ENCODE measurements at regions not wholly inside any gene's neighbourhood (a gene's known extent, or its start where the extent isn't known, plus 50 kb on each side); places are given as distances from the start of the nearest gene placed in this dataset.
A peak's percentile ranks its signal among the peaks of the same experiment; 100 is the strongest.
"Not testable (repeated sequence)": the region's sequence is repeated elsewhere in the genome, so short reads cannot be mapped to it uniquely, and the experiment has no call there.

DNA sequence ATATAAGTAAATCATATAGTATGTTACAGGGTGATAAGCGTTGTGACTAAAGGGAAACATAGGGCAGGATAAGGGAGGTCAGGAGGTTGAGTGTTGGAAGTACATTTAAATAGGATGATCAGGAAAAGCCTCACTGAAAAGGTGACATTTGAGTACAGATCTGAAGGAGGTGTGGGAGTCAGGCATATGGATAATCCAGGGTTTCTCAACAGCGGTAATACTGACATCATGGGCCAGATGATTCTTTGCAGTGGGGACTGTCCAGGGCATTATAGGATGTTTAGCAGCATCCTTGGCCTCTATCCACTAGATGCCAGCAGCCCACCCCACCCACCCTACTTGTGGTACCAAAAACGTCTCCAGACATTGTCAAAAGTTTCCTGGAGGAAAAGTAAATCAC, 292.6 kb upstream of the PREP start:
- no peak for DNase-seq (ENCODE audit: low read depth, low spot score)
- H3K27ac ChIP-seq, result no peak overlapping the region

DNA sequence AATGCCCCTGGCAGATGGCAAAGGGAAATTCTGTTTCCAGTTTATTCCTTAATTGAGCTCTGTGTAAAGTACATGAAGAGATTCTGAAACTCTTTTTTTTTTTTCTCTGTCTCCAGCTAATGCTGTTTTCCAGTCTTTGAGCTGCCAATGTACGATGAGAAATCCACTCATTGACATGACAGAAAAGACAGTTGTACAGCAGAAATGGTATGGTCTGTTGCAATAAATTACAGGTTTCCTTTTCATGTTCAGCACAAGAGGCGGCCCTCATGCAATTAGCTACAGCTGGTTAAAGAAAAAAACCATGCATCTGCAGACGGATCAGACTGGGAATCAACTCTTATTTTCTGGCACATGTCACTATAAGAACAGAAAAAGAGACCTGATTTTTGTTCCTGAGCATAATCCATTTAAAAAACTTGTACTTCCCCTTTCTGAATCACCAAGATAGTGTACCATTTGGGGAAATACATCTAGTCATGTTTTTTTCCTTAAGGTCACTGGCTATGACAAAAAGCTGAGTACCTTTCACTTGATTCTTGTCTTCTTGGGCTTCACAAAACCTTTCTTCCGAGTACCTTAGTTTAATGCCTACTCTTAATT, 289.8 kb upstream of the PREP start:
- H3K27ac ChIP-seq, result no peak overlapping the region
- no peak for DNase-seq (ENCODE audit: low read depth, low spot score)

DNA sequence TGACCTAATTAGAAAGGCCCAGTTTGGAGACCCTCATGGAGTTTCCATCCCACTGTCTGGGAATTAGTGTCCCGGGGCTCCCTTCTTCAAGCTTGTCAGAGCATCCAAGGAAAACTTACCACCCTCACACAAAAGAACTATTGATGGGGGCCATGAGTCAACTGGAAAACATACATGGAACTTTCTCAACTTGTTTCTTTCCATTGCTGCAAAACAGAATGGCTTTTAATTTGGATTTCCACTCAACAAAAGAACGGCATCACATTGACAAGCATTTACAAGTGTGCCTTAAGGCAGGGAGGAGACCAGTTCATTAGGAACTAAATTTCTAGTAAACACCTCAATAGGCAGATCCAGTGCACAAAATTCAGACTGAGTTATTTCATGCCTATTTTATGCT, 289.1 kb upstream of the PREP start:
- no peak for DNase-seq (ENCODE audit: low read depth, low spot score)
- no peak overlapping the region for H3K27ac ChIP-seq

DNA sequence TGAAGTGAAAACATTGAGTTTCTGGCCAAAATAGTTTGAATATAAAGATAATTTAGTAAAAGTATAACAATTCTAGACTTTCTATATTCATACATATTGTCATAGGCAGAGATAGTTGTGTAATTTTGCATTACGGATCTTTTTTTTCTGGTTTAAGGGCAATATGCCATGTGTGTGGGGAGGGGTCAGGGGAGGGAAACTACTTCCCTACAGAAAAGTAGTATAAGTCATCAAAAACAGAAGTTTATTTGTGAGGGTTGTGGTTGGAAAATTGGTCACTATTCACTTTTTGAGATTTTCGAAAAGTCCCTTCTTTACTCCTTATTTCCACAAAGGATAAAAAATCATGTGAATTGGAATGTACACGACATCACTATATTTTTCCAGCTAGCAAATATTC, 288.2 kb upstream of the PREP start:
- no peak for DNase-seq (ENCODE audit: low read depth, low spot score)
- H3K27ac ChIP-seq, result no peak overlapping the region

DNA sequence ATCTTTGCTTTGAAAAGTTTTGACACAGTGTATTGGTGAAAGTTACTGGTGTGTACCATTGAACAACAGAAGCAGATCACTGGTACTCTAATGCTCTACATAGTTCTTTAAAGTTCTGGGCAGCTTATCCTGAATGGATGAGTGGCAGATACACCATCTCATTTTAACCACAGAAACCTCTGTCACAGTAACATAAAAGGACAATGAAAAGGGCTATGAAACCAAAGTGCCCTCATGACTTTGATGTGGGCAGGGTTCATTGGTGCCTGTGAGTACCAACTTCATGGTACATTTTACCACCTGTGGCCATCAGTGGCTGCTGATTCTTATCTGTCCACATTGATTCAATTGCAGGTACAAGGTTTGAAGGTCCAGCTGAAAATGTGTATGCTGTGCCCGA, 285.7 kb upstream of the PREP start:
- DNase-seq (ENCODE audit: low read depth, low spot score), result no peak
- H3K27ac ChIP-seq, result no peak overlapping the region

DNA sequence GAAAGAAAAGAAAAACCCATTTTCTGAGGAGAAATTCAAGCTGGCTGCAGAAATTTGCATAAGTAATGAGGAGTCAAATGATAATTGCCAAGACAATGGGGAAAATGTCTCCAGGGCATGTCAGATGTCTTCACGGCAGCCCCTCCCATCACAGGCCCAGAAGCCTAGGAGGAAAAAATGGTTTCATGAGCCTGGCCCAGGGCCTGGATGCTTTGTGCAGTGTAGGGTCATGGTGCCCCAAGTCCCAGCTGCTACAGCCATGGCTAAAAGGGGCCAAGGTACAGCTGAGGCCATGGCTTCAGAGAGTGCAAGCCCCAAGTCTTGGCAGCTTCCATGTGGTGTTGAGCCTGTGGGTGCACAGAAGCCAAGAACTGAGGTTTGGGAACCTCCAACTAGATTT, 283.9 kb upstream of the PREP start:
- not testable (repeated sequence) for DNase-seq (ENCODE audit: low read depth, low spot score); H3K27ac ChIP-seq

DNA sequence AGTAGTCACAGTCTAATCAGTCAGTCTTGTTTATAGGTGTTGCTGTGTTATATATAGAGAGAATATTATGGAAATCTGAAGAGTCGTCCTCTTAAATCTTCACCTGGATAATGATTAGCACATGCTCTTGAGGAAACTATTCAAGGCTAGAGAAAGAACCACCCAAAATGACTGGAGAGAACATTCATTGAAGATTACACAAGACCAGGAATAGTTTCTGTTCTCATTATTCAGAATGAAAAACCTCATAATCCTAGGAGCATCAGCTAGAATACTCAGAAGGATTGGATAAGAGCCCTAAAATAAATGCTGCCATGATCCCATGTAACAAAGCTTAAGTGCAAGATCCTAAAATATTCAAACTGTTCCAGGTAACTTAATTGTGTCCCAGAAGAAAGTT, 278.2 kb upstream of the PREP start:
- DNase-seq (ENCODE audit: low read depth, low spot score), result no peak
- H3K27ac ChIP-seq, result peak overlapping the region; percentile 29

DNA sequence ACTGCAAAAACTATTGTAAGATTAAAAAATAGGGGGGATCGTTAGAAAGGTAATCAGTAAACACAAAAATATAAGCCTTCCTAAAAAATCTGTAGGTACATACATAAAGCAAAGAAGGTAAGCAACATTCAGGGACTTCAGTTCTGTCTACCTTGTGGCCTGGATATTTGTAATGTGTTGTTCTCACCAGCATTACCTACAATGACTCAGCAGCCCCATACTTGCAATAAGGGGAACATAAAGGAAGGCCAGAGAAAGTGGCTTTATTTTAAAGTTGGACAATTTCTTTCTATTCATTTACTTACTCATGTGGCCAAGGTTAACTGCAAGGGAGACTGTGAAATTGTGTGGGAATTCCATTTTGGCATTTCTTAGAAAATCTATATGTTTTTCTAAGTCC, 277.2 kb upstream of the PREP start:
- DNase-seq (ENCODE audit: low read depth, low spot score), result no peak
- peak overlapping the region; percentile 29 for H3K27ac ChIP-seq

DNA sequence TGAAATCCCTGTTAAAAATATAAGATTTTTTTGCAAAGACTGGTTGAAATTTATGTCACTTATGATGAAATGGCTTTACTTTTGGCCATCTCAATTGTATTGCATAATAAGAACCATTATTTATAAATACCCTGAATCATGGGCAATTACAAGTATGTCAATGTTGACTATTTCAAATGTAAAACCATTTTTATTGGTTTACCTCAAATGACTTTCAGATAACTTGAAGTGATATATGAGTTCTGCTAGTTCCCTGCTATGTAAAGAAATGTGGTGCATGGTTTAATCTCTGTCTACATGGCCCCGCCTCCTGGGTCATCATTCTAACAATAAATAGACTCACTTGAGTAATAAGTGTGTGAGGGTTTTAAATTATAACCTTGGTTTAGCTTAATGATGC, 275.6 kb upstream of the PREP start:
- no peak for DNase-seq (ENCODE audit: low read depth, low spot score)
- no peak overlapping the region for H3K27ac ChIP-seq

DNA sequence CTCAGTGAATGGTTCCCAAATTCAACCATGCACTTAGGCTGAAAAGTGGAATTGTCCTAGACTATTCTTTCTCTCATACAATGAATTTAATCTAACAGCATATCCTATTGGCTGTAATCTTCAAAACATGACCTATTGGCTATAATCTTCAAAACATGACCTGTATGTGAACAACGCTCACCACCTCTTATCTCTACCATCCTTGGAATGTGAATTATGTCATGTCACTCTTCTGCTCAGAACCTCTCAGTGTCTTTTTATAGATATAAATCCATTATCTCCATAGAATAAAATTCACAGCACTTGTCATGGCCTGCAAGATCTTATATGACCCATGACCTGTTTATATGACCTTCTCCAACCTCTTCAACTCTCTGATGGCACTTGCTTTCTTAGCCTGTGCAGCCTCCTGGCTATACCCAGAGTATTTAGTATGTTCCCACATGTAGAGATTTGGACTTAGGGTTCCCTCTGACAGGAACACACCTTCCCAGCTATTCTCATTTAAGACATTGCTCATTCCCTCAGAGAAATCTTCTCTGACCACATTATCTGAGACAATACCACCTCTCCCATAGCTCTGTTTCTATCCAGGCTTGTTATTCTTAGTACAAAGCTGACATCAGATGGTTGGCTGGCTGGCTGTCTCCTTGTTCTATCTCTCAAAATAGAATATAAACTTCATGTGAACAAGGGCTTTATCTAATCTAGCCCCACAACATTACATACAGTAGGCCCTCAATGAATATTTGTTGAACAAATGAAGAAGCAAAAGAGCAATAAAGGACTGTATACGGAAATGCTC, 275.0 kb upstream of the PREP start:
- H3K27ac ChIP-seq, result no peak overlapping the region
- DNase-seq (ENCODE audit: low read depth, low spot score), result no peak

DNA sequence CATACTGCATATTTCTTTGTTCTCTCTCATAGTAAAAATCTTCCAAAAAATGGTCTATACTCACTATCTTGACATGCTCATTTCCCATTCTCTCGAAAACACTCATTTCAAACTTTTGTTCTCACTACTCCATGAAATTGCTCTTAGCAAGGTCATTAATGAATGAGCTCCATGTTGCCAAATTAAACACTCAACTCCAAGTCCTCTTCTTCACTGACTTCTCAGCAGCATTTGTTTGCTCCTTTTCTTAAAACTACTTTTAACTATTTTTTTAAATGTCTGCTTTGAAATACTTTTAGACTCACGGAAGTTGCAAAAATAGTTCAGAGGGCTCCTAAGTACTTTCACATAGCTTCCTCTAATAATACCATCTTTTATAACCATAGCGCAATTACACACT, 274.0 kb upstream of the PREP start:
- no peak overlapping the region for H3K27ac ChIP-seq
- no peak for DNase-seq (ENCODE audit: low read depth, low spot score)

DNA sequence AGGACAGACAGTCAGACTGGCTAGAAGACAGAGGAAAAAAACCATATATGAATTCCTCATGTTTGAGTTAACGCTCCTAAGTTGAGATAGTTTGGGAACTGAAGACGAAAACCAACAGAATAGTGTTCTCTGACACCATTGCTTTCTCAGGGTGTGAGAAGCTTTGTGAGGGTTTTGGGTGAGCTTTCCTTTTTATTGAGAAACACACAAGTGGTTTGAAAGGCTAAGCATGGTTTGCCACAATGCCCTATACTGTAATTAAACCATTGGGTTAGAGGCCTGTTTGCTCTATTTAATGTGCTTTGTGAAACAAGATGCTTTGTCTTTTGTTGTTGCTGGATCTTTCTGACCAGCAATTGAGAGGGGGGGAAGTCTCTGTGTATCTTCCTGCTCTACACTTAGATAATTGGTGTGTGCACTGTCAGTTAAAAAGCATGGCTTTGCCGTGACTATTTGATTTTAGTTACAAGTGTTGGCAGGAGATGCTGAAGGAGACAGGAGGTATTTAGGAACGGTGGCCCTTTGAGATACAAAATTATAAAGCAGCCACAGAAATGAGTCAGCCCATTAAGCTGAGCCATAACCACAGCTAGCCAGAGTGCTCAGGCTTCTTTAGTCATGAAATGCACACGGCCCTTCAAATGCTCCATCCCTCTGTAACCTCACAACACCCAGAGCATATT, 273.0 kb upstream of the PREP start:
- DNase-seq (ENCODE audit: low read depth, low spot score), result peak; percentile 60
- H3K27ac ChIP-seq, result peak overlapping the region; percentile 25

DNA sequence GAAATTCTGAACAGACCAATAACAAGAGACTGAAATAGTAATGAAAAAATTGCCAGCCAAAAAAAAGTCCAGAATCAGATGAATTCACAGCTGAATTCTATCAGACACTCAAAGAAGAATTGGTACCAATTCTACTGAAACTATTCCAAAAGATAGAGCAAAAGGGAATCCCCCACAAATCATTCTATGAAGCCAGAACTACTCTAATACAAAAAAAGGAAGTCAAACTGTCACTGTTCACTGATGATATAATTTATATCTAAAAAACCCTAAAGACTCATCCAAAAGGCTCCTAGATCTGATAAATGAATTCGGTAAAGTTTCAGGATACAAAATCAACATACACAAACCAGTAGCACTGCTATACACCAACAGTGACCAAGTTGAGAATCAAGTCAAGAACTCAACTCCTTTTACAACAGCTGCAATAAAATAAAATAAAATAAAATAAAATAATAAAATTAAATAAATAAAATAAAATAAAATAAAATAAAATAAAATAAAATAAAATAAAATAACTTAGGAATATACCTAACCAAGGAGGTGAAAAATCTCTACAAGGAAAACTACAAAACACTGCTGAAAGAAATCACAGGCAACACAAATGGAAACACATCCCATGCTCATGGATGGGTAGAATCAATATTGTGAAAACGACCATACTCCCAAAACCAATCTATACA, 270.1 kb upstream of the PREP start:
- not testable (repeated sequence) for DNase-seq (ENCODE audit: low read depth, low spot score); H3K27ac ChIP-seq

DNA sequence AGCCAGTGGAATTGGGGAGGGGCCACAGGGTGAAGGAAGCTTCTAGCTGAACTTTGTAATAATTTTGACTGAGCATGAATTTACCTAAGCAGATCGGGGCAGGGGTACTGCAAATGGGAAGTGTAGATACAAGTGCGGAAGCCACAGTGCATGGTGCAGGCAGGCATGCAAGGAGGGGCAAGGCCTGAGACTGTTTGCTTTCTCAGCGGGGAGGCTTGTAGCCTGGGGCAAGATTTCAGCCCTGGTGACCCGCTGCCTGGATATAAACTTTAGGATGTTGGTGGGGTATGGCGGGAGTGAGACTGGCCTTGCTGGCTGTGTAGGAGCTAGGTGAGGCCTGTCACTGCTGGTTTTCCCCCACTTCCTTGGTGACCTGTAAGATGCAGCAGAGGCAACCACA, 266.4 kb upstream of the PREP start:
- no peak overlapping the region for H3K27ac ChIP-seq
- DNase-seq (ENCODE audit: low read depth, low spot score), result no peak

DNA sequence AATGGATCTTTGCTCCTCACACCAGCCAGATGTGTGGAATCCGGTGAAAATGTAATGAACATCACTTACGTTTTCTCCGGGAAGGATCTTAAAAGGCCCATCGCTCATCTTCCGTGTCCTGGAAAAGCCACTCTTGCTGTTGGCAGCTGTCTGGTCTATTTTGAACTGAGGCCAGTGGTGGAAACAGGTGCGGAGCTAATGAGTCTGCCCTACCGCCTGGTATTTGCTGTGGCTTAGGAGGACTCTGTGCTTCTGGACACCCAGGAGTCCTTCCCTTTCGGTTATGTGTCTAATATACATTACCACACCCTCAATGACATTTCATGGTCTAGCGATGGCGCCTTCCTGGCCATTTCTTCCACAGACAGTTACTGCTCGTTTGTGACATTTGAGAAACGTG, 264.2 kb upstream of the PREP start:
- H3K27ac ChIP-seq, result no peak overlapping the region

DNA sequence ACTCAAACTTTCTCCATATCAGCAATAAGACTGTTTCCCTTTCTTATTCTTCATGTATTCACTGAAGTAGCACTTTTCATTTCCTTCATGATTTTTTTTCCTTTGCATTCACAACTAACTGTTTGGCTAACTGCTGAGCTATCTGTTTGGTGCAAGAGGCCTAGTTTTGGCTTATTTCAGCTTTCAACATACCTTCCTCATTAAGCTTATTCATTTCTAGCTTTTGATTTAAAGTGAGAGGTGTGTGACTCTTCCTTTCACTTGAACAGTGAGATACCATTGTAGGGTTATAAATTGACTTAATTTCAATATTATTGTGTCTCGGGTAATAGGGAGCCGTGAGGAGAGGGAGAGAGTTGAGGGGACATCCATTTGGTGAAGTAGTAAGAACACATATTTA, 262.0 kb upstream of the PREP start:
- H3K27ac ChIP-seq, result no peak overlapping the region

More for the DNA sequence above, 264.2 kb upstream of the PREP start:
- no peak for DNase-seq (ENCODE audit: low read depth, low spot score)

DNA sequence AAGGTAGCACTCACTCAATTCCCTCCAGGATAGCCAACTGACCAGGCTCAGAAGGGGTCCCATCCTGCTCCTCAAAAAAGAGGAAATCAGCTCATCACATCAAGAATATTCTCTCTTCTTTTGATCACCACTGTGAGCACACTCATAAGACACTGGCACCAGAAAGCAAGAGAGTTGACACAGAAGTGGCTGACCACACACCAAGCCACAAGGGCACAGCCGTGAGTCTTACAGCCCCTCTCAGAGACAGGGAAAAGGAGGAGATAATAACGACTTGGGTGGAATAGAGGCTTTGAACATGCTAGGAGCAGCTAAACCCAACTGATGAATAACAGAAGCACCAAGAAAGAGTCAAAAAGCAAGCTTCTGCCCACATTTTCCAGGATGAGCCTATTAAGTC, 249.1 kb upstream of the PREP start:
- DNase-seq (ENCODE audit: low read depth, low spot score), result no peak
- no peak overlapping the region for H3K27ac ChIP-seq

More for the DNA sequence above, 262.0 kb upstream of the PREP start:
- no peak for DNase-seq (ENCODE audit: low read depth, low spot score)

DNA sequence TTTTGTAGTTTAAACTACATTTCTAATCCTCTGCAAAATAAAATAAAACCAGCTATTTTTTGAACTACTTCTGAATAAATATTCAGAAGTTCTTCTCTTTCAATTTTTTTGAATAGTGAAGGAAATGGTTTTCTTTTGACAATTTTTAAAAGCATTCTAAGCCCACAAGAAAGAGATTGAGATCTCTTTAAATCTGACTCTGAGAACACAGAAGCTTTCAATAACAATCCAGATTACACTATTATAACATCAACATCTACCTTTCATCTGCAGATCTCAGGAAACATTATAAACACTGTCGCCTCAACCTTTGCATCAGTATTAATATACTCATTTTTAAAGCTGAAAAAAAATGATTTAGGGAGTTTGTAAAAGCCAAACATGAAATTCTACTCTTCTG, 247.5 kb upstream of the PREP start:
- DNase-seq (ENCODE audit: low read depth, low spot score), result no peak
- no peak overlapping the region for H3K27ac ChIP-seq

DNA sequence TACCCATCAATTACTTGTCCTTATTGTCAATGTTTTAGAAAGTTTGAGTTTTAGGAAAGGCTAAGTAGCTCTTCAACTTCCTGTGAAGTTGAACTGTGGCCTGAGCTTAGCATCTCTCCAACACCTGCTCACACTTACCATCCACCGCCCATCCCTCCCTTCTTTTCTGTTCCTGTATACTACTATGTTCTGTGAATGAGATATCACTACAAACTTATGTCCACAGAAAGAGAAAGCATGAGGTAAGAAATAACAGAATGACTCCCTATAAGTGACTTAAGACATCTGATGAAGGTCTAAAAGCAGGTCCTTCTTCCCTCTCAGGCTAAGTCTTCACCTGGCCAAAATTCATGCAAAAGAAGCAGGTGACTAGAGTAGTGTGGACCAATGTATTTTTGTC, 246.3 kb upstream of the PREP start:
- no peak overlapping the region for H3K27ac ChIP-seq
- no peak for DNase-seq (ENCODE audit: low read depth, low spot score)

DNA sequence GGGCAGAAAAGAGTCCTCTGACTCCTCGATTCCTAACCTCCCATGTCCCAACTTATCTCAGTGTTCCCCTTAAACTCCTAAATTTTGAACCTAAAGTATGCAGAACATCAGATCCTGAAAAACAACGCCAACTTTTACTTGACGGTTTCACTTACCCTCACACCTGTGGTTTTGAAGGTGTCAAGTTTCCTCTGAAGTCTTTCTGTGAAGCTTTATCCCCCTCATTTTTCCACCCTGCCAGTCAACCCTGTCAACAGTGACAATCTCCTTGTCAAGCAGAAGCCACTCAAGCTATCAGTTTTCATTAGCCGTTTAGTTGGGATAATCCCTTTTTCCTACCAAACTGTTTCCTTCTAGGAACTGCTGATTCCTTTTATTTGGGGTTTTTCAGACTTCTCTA, 245.4 kb upstream of the PREP start:
- DNase-seq (ENCODE audit: low read depth, low spot score), result no peak
- H3K27ac ChIP-seq, result no peak overlapping the region

DNA sequence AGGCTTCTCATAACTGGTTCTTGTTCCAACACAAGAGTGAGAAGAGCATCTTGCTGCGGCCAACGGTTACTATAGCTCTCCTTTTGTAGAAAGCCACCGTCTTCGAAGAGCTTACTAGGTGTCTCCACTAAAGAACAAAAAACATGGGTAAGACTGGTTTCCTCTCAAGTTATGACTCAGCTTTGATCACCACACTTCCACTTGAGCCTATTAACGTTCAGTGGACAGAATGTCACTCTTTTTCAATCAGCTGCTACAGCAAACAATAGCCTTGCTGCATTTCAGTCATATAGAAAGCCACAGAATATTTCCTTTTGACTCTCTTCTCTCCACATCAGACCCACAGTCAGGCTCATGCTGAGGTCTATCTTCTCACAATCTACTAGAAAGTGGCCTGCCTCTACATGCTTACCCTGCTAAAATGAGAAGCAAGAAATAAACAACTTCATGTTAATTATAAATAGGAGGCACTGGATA, 243.5 kb upstream of the PREP start:
- peak; percentile 43 for DNase-seq (ENCODE audit: low read depth, low spot score)
- H3K27ac ChIP-seq, result peak overlapping the region; percentile 42

Measured in epithelial cell of prostate (primary cell).